ENCODE measurements at regions not wholly inside any gene's neighbourhood (a gene's known extent, or its start where the extent isn't known, plus 50 kb on each side); places are given as distances from the start of the nearest gene placed in this dataset.

DNA sequence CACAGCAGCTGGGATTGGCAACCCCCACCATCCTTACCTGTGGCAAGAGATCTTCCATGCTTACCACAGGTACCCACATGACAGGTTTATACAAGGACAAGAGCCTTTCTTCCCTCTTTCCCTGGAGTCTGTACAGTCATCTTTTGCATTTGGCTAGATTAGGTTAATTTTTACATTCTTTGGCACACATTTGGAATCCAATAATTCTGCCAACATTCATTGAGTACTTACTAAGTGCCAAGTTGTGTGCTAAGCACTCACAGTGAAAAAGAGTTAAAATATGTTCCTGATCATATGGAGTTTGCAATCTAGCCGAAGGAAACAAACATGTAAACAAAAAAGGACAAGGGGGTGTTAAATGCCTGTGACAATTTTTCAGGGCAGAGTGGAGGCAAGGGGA, 50.0 kb upstream of the OPCML start:
- DNase-seq: no peak
- no peaks in the 10 kb centered on the region for H3K27me3 ChIP-seq (ENCODE audit: control insufficient read depth in 3 of 3, insufficient read depth in 3 of 3, low read length in 3 of 3)
- no peak overlapping the region for H3K4me3 ChIP-seq (ENCODE audit: low read depth in 1 of 3, low read length in 3 of 3)
- no peaks in the 10 kb centered on the region for H3K4me1 ChIP-seq (ENCODE audit: control insufficient read depth in 3 of 3, insufficient read depth in 2 of 3, low read depth in 1 of 3, low read length in 2 of 3)
- FAIRE-seq: no peak
- no peak overlapping the region for H3K27ac ChIP-seq (ENCODE audit: low read depth in 1 of 3, low read length in 2 of 3)
- 51 to 63% (median 55%) methylated on average over 1 of the region's 1 CpG for WGBS, 3 donors
- no peaks in the 10 kb centered on the region for H3K36me3 ChIP-seq (ENCODE audit: control insufficient read depth in 3 of 3, insufficient read depth in 2 of 3, low read depth in 1 of 3, low read length in 3 of 3)
- no peaks in the 10 kb centered on the region for H3K9me3 ChIP-seq (ENCODE audit: control insufficient read depth in 2 of 2, insufficient read depth in 1 of 2, low read depth in 1 of 2, low read length in 1 of 2)
